H9 (cell line): ENCODE measurements at regions not wholly inside any gene's neighbourhood (a gene's known extent, or its start where the extent isn't known, plus 50 kb on each side); places are given as distances from the start of the nearest gene placed in this dataset.

ENCODE experiments used
- DNase-seq: peaks from one replicate; pipeline ENCODE4 v3.0.0-alpha.2; 2017
- H2AFZ ChIP-seq: one replicate; pipeline ENCODE4 v1.6.1; 2013; ENCODE audit warnings: mild to moderate bottlenecking, low read length, control low read depth, moderate library complexity
- H2AK5ac ChIP-seq: 2 replicates; pipeline ENCODE4 v1.6.1; 2013; ENCODE audit warnings: low read length, control low read depth, mixed read lengths; ENCODE audit not compliant: insufficient read length
- H2BK120ac ChIP-seq: one replicate; pipeline ENCODE4 v1.6.1; 2013; ENCODE audit warnings: low read depth, mild to moderate bottlenecking, low read length, control low read depth, inconsistent platforms; ENCODE audit not compliant: poor library complexity, severe bottlenecking
- H2BK12ac ChIP-seq: 2 replicates; pipeline ENCODE4 v1.6.1; 2013; ENCODE audit warnings: low read length, control low read depth, mixed read lengths, low read depth; ENCODE audit not compliant: insufficient read length
- H2BK15ac ChIP-seq: 2 replicates; pipeline ENCODE4 v1.6.1; 2013; ENCODE audit warnings: low read depth, low read length, control low read depth
- H2BK20ac ChIP-seq: one replicate; pipeline ENCODE4 v1.6.1; 2013; ENCODE audit warnings: low read depth, mild to moderate bottlenecking, low read length, control low read depth, inconsistent platforms; ENCODE audit not compliant: poor library complexity, severe bottlenecking
- H2BK5ac ChIP-seq: 2 replicates; pipeline ENCODE4 v1.6.1; 2013; ENCODE audit warnings: low read length, control low read depth, mixed read lengths; ENCODE audit not compliant: insufficient read length
- H3K14ac ChIP-seq: 2 replicates; pipeline ENCODE4 v1.6.1; 2013; ENCODE audit warnings: low read length, control low read depth; ENCODE audit not compliant: insufficient read depth
- H3K18ac ChIP-seq: 2 replicates; pipeline ENCODE4 v1.6.1; 2013; ENCODE audit warnings: low read depth, mild to moderate bottlenecking, mixed read lengths, low read length, control low read depth; ENCODE audit not compliant: insufficient read length
- H3K23ac ChIP-seq: 2 replicates; pipeline ENCODE4 v1.6.1; 2013; ENCODE audit warnings: low read length, control low read depth, mixed read lengths, low read depth; ENCODE audit not compliant: insufficient read length
- H3K23me2 ChIP-seq: 2 replicates; pipeline ENCODE4 v1.6.1; 2013; ENCODE audit warnings: low read depth, mild to moderate bottlenecking, mixed read lengths, low read length, control low read depth; ENCODE audit not compliant: insufficient read length, poor library complexity, severe bottlenecking
- H3K27ac ChIP-seq: 2 replicates; pipeline ENCODE4 v1.5.1; 2013; ENCODE audit warnings: low read length, control low read depth, mixed read lengths, low read depth; ENCODE audit not compliant: insufficient read length
- H3K27me3 ChIP-seq: 2 replicates; pipeline ENCODE4 v1.6.1; 2013; ENCODE audit warnings: low read length, control low read depth, inconsistent platforms; ENCODE audit not compliant: insufficient read depth
- H3K4ac ChIP-seq: 2 replicates; pipeline ENCODE4 v1.6.1; 2013; ENCODE audit warnings: low read depth, mild to moderate bottlenecking, control low read depth, inconsistent platforms, low read length, moderate library complexity
- H3K4me1 ChIP-seq: 2 replicates; pipeline ENCODE4 v1.6.1; 2013; ENCODE audit warnings: low read length, control low read depth, inconsistent platforms; ENCODE audit not compliant: insufficient read depth
- H3K4me2 ChIP-seq: 2 replicates; pipeline ENCODE4 v1.6.1; 2013; ENCODE audit warnings: low read length, control low read depth, mixed read lengths; ENCODE audit not compliant: insufficient read length, insufficient read depth
- H3K56ac ChIP-seq: 2 replicates; pipeline ENCODE4 v1.6.1; 2013; ENCODE audit warnings: low read depth, mild to moderate bottlenecking, mixed read lengths, low read length, control low read depth; ENCODE audit not compliant: insufficient read length
- H3K79me1 ChIP-seq: 2 replicates; pipeline ENCODE4 v1.6.1; 2013; ENCODE audit warnings: low read depth, mild to moderate bottlenecking, moderate library complexity, low read length, control low read depth, inconsistent platforms; ENCODE audit not compliant: insufficient read depth, poor library complexity, severe bottlenecking
- H3K79me2 ChIP-seq: 2 replicates; pipeline ENCODE4 v1.6.1; 2013; ENCODE audit warnings: low read length, control low read depth, inconsistent platforms; ENCODE audit not compliant: insufficient read depth
- H3K9ac ChIP-seq: 2 replicates; pipeline ENCODE4 v1.6.1; 2013; ENCODE audit warnings: low read length, control low read depth, mixed read lengths; ENCODE audit not compliant: insufficient read length; ENCODE audit errors: extremely low read depth
- H3K9me3 ChIP-seq: one replicate; pipeline ENCODE4 v1.6.1; 2013; ENCODE audit warnings: low read depth, low read length, inconsistent platforms; ENCODE audit not compliant: control insufficient read depth
- H3T11ph ChIP-seq: one replicate; pipeline ENCODE4 v1.6.1; 2013; ENCODE audit warnings: mild to moderate bottlenecking, low read length, control low read depth, inconsistent platforms
- H4K20me1 ChIP-seq: one replicate; pipeline ENCODE4 v1.6.1; 2013; ENCODE audit not compliant: control insufficient read depth, insufficient read length, insufficient read depth
- H4K5ac ChIP-seq: 2 replicates; pipeline ENCODE4 v1.6.1; 2013; ENCODE audit warnings: low read depth, mild to moderate bottlenecking, mixed read lengths, low read length, control low read depth; ENCODE audit not compliant: insufficient read length
- H4K8ac ChIP-seq: replicated peaks from 2 replicates; pipeline ENCODE4 v1.6.1; 2013; ENCODE audit warnings: low read length, control low read depth, mixed read lengths, low read depth; ENCODE audit not compliant: insufficient read length
- H4K91ac ChIP-seq: 2 replicates; pipeline ENCODE4 v1.6.1; 2013; ENCODE audit warnings: low read depth, mild to moderate bottlenecking, moderate library complexity, mixed read lengths, low read length, control low read depth; ENCODE audit not compliant: insufficient read length
- H3K27ac Mint-ChIP-seq, 3 experiments: 2 replicates in 2 of 3; 3 replicates in 1 of 3; pipeline ENCODE4 v1.8.0; 2020 to 2021; ENCODE audit warnings: mixed read lengths in 3 of 3, mild to moderate bottlenecking in 1 of 3, moderate library complexity in 1 of 3
- H3K27me3 Mint-ChIP-seq: 2 replicates; pipeline ENCODE4 v1.8.0; 2021; ENCODE audit warnings: low read depth, mild to moderate bottlenecking, moderate library complexity, mixed read lengths
- H3K36me3 Mint-ChIP-seq, 3 experiments: 2 replicates in 2 of 3; 3 replicates in 1 of 3; pipeline ENCODE4 v1.8.0; 2020 to 2021; ENCODE audit warnings: low read depth in 3 of 3, mixed read lengths in 3 of 3; ENCODE audit not compliant: insufficient read depth in 1 of 3
- H3K4me1 Mint-ChIP-seq, 2 experiments: 2 replicates each; pipeline ENCODE4 v1.8.0; 2020; ENCODE audit warnings: mixed read lengths in 2 of 2
- H3K4me3 Mint-ChIP-seq, 2 experiments: 2 replicates in 1 of 2; 3 replicates in 1 of 2; pipeline ENCODE4 v1.8.0; 2020 to 2021; ENCODE audit warnings: mild to moderate bottlenecking in 2 of 2, mixed read lengths in 2 of 2, moderate library complexity in 1 of 2
- H3K9me3 Mint-ChIP-seq, 2 experiments: 2 replicates in 1 of 2; 3 replicates in 1 of 2; pipeline ENCODE4 v1.8.0; 2020; ENCODE audit warnings: mild to moderate bottlenecking in 2 of 2, mixed read lengths in 2 of 2, moderate library complexity in 1 of 2
- CTCF ChIP-seq: fragments of 200-600 bp; sonication (generic); conservative IDR thresholded peaks from 3 replicates; pipeline ENCODE4 v1.8.0; 2021; ENCODE audit warnings: antibody characterized with exemption, mild to moderate bottlenecking

GRCh38 chr6:97702248-97702647, 419.2 kb upstream of the MMS22L start:
- Histone ChIP-seq H3K4me2 (no peak overlapping the region), H3K27me3 (no peaks in the 10 kb centered on the region), H3K27ac (no peak overlapping the region), H2BK12ac (no peak overlapping the region), H3K79me2 (no peaks in the 10 kb centered on the region), H3K18ac (no peak overlapping the region), H3K56ac (no peak overlapping the region), H4K8ac (no peak overlapping the region), H2BK120ac (no peak overlapping the region), H4K5ac (no peak overlapping the region), H2BK5ac (no peak overlapping the region), H3K79me1 (no peaks in the 10 kb centered on the region), H3K23ac (no peak overlapping the region), H3K23me2 (no peaks in the 10 kb centered on the region), H2BK15ac (no peak overlapping the region), H3K4ac (no peak overlapping the region), H3K9ac (no peak overlapping the region), H3K9me3 (no peaks in the 10 kb centered on the region), H3T11ph (no peak overlapping the region), H2AK5ac (no peak overlapping the region), H3K14ac (no peak overlapping the region), H4K20me1 (no peaks in the 10 kb centered on the region), H2BK20ac (no peak overlapping the region), H4K91ac (no peak overlapping the region), H2AFZ (no peak overlapping the region), H3K4me1 (peaks cover 2% of the 10 kb centered on the region; the same call in 1 of the 2 replicates)
- H3K27ac Mint-ChIP-seq: no peak overlapping the region
- H3K4me1 Mint-ChIP-seq: peaks cover 4 to 7% of the 10 kb centered on the region in 2 experiments
- no peak overlapping the region for H3K4me3 Mint-ChIP-seq
- no peak for TF ChIP-seq CTCF
- H3K27me3 Mint-ChIP-seq: no peaks in the 10 kb centered on the region
- DNase-seq: no peak
- no peaks in the 10 kb centered on the region for H3K9me3 Mint-ChIP-seq
- no peaks in the 10 kb centered on the region for H3K36me3 Mint-ChIP-seq
